Ovary (tissue), 7 donors: ENCODE measurements at regions not wholly inside any gene's neighbourhood (a gene's known extent, or its start where the extent isn't known, plus 50 kb on each side); places are given as distances from the start of the nearest gene placed in this dataset.
A peak's percentile ranks its signal among the peaks of the same experiment; 100 is the strongest.

ENCODE experiments used
- DNase-seq, 5 donors: peaks; one replicate each; pipeline ENCODE4 v3.0.0-alpha.2; 2019 to 2020
- H3K27ac ChIP-seq, 2 donors: fragments of 200-600 bp; one replicate each; pipeline versions ENCODE4 v1.5.1 to v1.8.0; 2019 to 2022
- H3K27me3 ChIP-seq: fragments of 200-600 bp; one replicate; pipeline ENCODE4 v1.8.0; 2022
- H3K36me3 ChIP-seq: fragments of 200-600 bp; sonication (generic); one replicate; pipeline ENCODE4 v1.5.1; 2019
- H3K4me1 ChIP-seq: one replicate; pipeline ENCODE4 v1.8.1; 2013; ENCODE audit warnings: mild to moderate bottlenecking, moderate library complexity; ENCODE audit not compliant: insufficient read depth
- H3K4me3 ChIP-seq: fragments of 200-600 bp; sonication (generic); one replicate; pipeline ENCODE4 v1.5.1; 2017
- H3K9me3 ChIP-seq, 2 donors: fragments of 200-600 bp in 1 of 2; sonication (generic) in 1 of 2; one replicate each; pipeline versions ENCODE4 v1.5.1 to v1.8.1; 2013 to 2019; ENCODE audit warnings: mild to moderate bottlenecking in 1 of 2, moderate library complexity in 1 of 2
- CTCF ChIP-seq, 3 donors: fragments of 450-650 bp in 2 of 3; fragments of 200-600 bp in 1 of 3; IDR thresholded peaks; one replicate each; pipeline versions ENCODE4 v1.5.1 to v1.8.0; 2016 to 2022; ENCODE audit warnings: antibody characterized with exemption in 3 of 3, mild to moderate bottlenecking in 1 of 3
- EP300 ChIP-seq: sonication (generic); formaldehyde crosslinking; IDR thresholded peaks from one replicate; pipeline ENCODE4 v1.6.1; 2017; ENCODE audit warnings: antibody characterized with exemption
- POLR2A ChIP-seq: fragments of 450-650 bp; IDR thresholded peaks from one replicate; pipeline ENCODE4 v1.6.1; 2017; ENCODE audit warnings: antibody characterized with exemption, mild to moderate bottlenecking, moderate library complexity
- WGBS, 3 donors: extraction: QIAGEN DNeasy Blood & Tissue Kit in 1 of 3; methylation state at CpG; one replicate each; pipeline versions ENCODE4 v1.1.5 to v1.1.7; 2013 to 2017; 5-methylcytosine and 5-hydroxymethylcytosine counted together
- intact Hi-C, 4 donors: fragments of 100-400 bp; cut with DNase I; formaldehyde crosslinking; loops; one replicate each; pipeline versions ENCODE4 v1.11.0 to v1.15.1; 2022 to 2023
- donor health status: DM: no; HTN: no; CAD: no; lungs with moderate emphysema.
- donor health status: DM: no; HTN: no; CAD: no.
- donor health status: Bipolar disorder and iron deficiency.
- donor health status: DM: no; HTN: no; CAD: no.
- donor health status: DM: yes; HTN: yes; CAD: no.

GRCh38 chr6:43953256-43953655 lies 174.0 kb downstream of the MRPL14 start:
- DNase-seq, result no peak
- 47 to 54% (median 49%) methylated on average over 2 of the region's 2 CpGs for WGBS, 3 donors
- H3K4me3 ChIP-seq, result no peak overlapping the region
- no peaks in the 10 kb centered on the region for H3K27me3 ChIP-seq
- H3K36me3 ChIP-seq, result no peaks in the 10 kb centered on the region
- H3K9me3 ChIP-seq, result no peaks in the 10 kb centered on the region
- no peak overlapping the region for H3K27ac ChIP-seq
- intact Hi-C loops, result no loop called here
- peaks cover 5% of the 10 kb centered on the region for H3K4me1 ChIP-seq
- TF ChIP-seq EP300 (no peak), POLR2A (no peak), CTCF (IDR thresholded peaks at IDR 0.05) (no peak)

GRCh38 chr6:43952746-43953145 lies 174.5 kb downstream of the MRPL14 start:
- Histone ChIP-seq H3K4me1 (peaks cover 5% of the 10 kb centered on the region), H3K36me3 (no peaks in the 10 kb centered on the region), H3K9me3 (no peaks in the 10 kb centered on the region), H3K4me3 (no peak overlapping the region), H3K27me3 (no peaks in the 10 kb centered on the region), H3K27ac (no peak overlapping the region)
- intact Hi-C loops, result no loop called here
- DNase-seq, result no peak
- 82 to 91% (median 83%) methylated on average over 1 of the region's 1 CpG for WGBS, 3 donors
- TF ChIP-seq POLR2A, result no peak
- TF ChIP-seq CTCF (IDR thresholded peaks at IDR 0.05), result no peak
- no peak for TF ChIP-seq EP300

- peaks cover 5% of the 10 kb centered on the region for H3K4me1 ChIP-seq
- DNase-seq, result no peak
- no peak for TF ChIP-seq POLR2A
- no peaks in the 10 kb centered on the region for H3K36me3 ChIP-seq
- no peak overlapping the region for H3K4me3 ChIP-seq
- intact Hi-C loops, result no loop called here
- WGBS, 3 donors, result 90 to 98% (median 95%) methylated on average over 8 of the region's 8 CpGs
- H3K27me3 ChIP-seq, result no peaks in the 10 kb centered on the region
- no peaks in the 10 kb centered on the region for H3K9me3 ChIP-seq
- no peak overlapping the region for H3K27ac ChIP-seq
Measured at GRCh38 chr6:43951756-43952675, 175.2 kb downstream of the MRPL14 start.

- Histone ChIP-seq H3K4me3 (no peak overlapping the region), H3K27ac (no peak overlapping the region), H3K27me3 (no peaks in the 10 kb centered on the region), H3K4me1 (peaks cover 5% of the 10 kb centered on the region), H3K36me3 (no peaks in the 10 kb centered on the region), H3K9me3 (no peaks in the 10 kb centered on the region)
- peak in 1 of 5 donors; percentile 65 for DNase-seq
- TF ChIP-seq EP300 (no peak), POLR2A (no peak), CTCF (IDR thresholded peaks at IDR 0.05) (peak in 1 of 3 donors; percentile 25)
- intact Hi-C loops, result no loop called here
- 35 to 63% (median 60%) methylated on average over 5 of the region's 5 CpGs for WGBS, 3 donors
Measured at GRCh38 chr6:43951063-43951755, 176.0 kb downstream of the MRPL14 start.

GRCh38 chr6:43950731-43951062 lies 176.6 kb downstream of the MRPL14 start:
- intact Hi-C loops, result no loop called here
- DNase-seq, result no peak
- Histone ChIP-seq H3K27me3 (no peaks in the 10 kb centered on the region), H3K36me3 (no peaks in the 10 kb centered on the region), H3K4me3 (no peak overlapping the region), H3K27ac (no peak overlapping the region), H3K4me1 (peaks cover 5% of the 10 kb centered on the region), H3K9me3 (no peaks in the 10 kb centered on the region)
- 87 to 95% (median 91%) methylated on average over 3 of the region's 3 CpGs for WGBS, 3 donors
- TF ChIP-seq CTCF (IDR thresholded peaks at IDR 0.05) (no peak), EP300 (no peak), POLR2A (no peak)
